PFSK-1 (cell line): ENCODE measurements at regions not wholly inside any gene's neighbourhood (a gene's known extent, or its start where the extent isn't known, plus 50 kb on each side); places are given as distances from the start of the nearest gene placed in this dataset.

Experiments
- FOXP2 ChIP-seq: optimal IDR thresholded peaks from 2 replicates; pipeline ENCODE3; 2011; ENCODE audit warnings: borderline replicate concordance, control low read depth, inconsistent platforms; ENCODE audit not compliant: insufficient read depth; ENCODE audit errors: extremely low read length, extremely low read depth
- POLR2AphosphoS5 ChIP-seq: IDR thresholded peaks from 2 replicates; pipeline ENCODE4 v1.6.1; 2012; ENCODE audit warnings: low read depth, mild to moderate bottlenecking, control low read depth, low read length, moderate library complexity
- REST ChIP-seq, 2 experiments: IDR thresholded peaks; 2 replicates each; pipeline versions ENCODE4 v1.6.1 to v1.8.0; 2011 to 2012; ENCODE audit warnings: low read depth in 2 of 2, low read length in 2 of 2, control low read depth in 1 of 2, inconsistent platforms in 1 of 2, mild to moderate bottlenecking in 1 of 2, moderate library complexity in 1 of 2; ENCODE audit not compliant: insufficient read depth in 1 of 2
- SIN3A ChIP-seq: IDR thresholded peaks from 2 replicates; pipeline ENCODE4 v1.6.1; 2012; ENCODE audit warnings: mild to moderate bottlenecking, low read length, moderate library complexity, borderline replicate concordance; ENCODE audit not compliant: insufficient read depth
- TAF1 ChIP-seq: IDR thresholded peaks from 2 replicates; pipeline ENCODE4 v1.6.1; 2012; ENCODE audit warnings: low read length, control low read depth, borderline replicate concordance; ENCODE audit not compliant: insufficient read depth

GRCh38 chr12:28107679-28108078 lies 82.6 kb upstream of the CCDC91 start:
- TF ChIP-seq REST (IDR thresholded peaks at IDR 0.05; ENCODE audit: insufficient read depth in 1 of 2, low read depth in 2 of 2, low read length in 2 of 2) (no peak), FOXP2 (no peak), POLR2AphosphoS5 (no peak), TAF1 (no peak), SIN3A (no peak)

DNA sequence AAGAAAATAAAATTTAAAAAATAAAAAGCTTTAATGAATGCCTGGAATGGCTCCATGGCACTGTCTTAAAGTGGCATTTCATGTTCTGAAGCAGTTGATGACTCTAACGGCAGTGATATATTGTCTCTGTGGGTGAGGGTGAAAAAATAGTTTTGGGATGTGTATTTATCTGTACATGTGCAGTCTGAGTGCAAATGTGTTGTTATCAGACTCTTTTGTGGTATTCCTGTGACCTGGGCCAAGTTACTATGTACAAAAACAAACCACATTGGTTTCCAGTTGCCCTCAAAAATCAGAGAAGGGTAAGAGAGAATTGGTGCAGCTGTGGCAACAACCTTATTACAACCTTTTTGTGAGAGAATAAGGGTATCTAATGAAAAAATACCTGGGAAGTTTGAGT lies 81.7 kb upstream of the CCDC91 start:
- TF ChIP-seq REST (IDR thresholded peaks at IDR 0.05; ENCODE audit: insufficient read depth in 1 of 2, low read depth in 2 of 2, low read length in 2 of 2) (no peak), FOXP2 (no peak), POLR2AphosphoS5 (no peak), SIN3A (no peak), TAF1 (no peak)

GRCh38 chr12:28110329-28110728 lies 79.9 kb upstream of the CCDC91 start:
- TF ChIP-seq POLR2AphosphoS5 (no peak), TAF1 (no peak), FOXP2 (no peak), REST (IDR thresholded peaks at IDR 0.05; ENCODE audit: insufficient read depth in 1 of 2, low read depth in 2 of 2, low read length in 2 of 2) (no peak), SIN3A (no peak)

- TF ChIP-seq TAF1, result no peak
- no peak for TF ChIP-seq POLR2AphosphoS5
- no peak for TF ChIP-seq REST (IDR thresholded peaks at IDR 0.05; ENCODE audit: insufficient read depth in 1 of 2, low read depth in 2 of 2, low read length in 2 of 2)
- TF ChIP-seq FOXP2, result no peak
- no peak for TF ChIP-seq SIN3A
Observed at GRCh38 chr12:28114488-28114887, 75.8 kb upstream of the CCDC91 start.

GRCh38 chr12:28121433-28121832 lies 68.8 kb upstream of the CCDC91 start:
- TF ChIP-seq SIN3A, result no peak
- TF ChIP-seq TAF1, result no peak
